RWPE1 (cell line): ENCODE measurements at regions not wholly inside any gene's neighbourhood (a gene's known extent, or its start where the extent isn't known, plus 50 kb on each side); places are given as distances from the start of the nearest gene placed in this dataset.
"Not testable (repeated sequence)": the region's sequence is repeated elsewhere in the genome, so short reads cannot be mapped to it uniquely, and the experiment has no call there.

Experiments
- CTCF ChIA-PET: fragments of 350-600 bp; sonication (Branson Sonifier 250); formaldehyde crosslinking; extraction: SDS; loops from one replicate; lab custom pipeline; 2021; lab: Yijun Ruan, JAX
- POLR2A ChIA-PET: fragments of 400-600 bp; formaldehyde crosslinking; extraction: SDS; loops from one replicate; lab custom pipeline; 2020; ENCODE audit warnings: antibody characterized with exemption; ENCODE audit not compliant: low non-redundant PET; lab: Yijun Ruan, JAX
- DNase-seq: peaks from one replicate; pipeline ENCODE4 v3.0.0; 2012; ENCODE audit warnings: low spot score
- H3K27ac ChIP-seq: fragments of 450-650 bp; 2 replicates; pipeline ENCODE4 v1.5.1; 2017
- TF ChIP-seq, protein P1 (sequence below): fragments of 450-650 bp; conservative IDR thresholded peaks from 2 replicates; pipeline ENCODE4 v1.5.1; 2017; ENCODE audit warnings: low read depth, mild to moderate bottlenecking

DNA sequence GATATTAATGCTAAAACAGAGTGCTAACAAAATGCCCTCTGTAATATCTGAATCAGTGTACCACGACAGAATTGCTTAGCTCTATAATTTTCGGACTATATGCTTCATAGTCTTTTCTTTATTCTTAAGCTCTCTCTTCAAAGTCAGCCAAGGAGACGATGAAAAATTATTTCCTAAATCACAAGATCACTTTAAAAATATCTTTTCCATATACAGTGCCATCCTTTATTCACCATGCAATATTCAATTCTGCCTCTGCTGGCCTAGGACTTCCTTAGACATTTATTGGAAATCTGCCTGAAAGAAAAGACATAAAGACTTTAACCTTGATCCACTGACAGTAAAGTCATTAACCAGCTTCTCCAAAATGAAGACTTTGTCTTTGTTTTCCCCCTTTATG lies 238.9 kb upstream of the BTG1 start:
- CTCF ChIA-PET: no interaction called here
- TF ChIP-seq, protein P1, sequence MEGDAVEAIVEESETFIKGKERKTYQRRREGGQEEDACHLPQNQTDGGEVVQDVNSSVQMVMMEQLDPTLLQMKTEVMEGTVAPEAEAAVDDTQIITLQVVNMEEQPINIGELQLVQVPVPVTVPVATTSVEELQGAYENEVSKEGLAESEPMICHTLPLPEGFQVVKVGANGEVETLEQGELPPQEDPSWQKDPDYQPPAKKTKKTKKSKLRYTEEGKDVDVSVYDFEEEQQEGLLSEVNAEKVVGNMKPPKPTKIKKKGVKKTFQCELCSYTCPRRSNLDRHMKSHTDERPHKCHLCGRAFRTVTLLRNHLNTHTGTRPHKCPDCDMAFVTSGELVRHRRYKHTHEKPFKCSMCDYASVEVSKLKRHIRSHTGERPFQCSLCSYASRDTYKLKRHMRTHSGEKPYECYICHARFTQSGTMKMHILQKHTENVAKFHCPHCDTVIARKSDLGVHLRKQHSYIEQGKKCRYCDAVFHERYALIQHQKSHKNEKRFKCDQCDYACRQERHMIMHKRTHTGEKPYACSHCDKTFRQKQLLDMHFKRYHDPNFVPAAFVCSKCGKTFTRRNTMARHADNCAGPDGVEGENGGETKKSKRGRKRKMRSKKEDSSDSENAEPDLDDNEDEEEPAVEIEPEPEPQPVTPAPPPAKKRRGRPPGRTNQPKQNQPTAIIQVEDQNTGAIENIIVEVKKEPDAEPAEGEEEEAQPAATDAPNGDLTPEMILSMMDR: no peak

GRCh38 chr12:92382383-92382878 lies 236.8 kb upstream of the BTG1 start:
- TF ChIP-seq, protein P1: no peak
- DNase-seq: no peak
- CTCF ChIA-PET: interaction anchor here (0.8 kb wide), 1 partner anchor 1000 kb away, joined by 3 read pairs; no protein-coding TSS in a partner anchor

More for the DNA sequence above, 238.9 kb upstream of the BTG1 start:
- DNase-seq: no peak
- H3K27ac ChIP-seq: no peak overlapping the region
- POLR2A ChIA-PET: no interaction called here

DNA sequence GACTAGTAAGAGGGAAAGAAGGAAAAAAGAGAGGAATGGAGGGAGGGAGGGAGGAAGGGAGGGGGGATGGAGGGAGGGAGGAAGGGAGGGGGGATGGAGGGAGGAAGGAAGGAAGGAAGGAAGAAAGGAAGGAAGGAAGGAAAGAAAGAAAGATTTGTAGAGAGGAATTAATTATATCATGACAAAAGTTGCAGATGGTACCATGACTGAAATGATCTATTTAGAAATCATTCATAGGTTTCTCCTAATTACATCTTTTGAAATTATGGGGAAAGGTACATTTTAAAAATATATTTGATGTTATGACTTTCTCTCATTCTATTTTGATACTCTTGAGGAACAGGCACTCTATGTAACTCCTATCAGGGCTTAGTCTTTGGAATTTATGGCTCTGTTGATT lies 236.2 kb upstream of the BTG1 start:
- ChIA-PET CTCF (interaction anchor here (0.6 to 0.8 kb wide), 2 partner anchors 382 to 999 kb away, joined by 3 to 4 read pairs; no protein-coding TSS in a partner anchor), POLR2A (no interaction called here)
- no peak for DNase-seq
- TF ChIP-seq, protein P1: no peak
- no peak overlapping the region for H3K27ac ChIP-seq

More at GRCh38 chr12:92382383-92382878, 236.8 kb upstream of the BTG1 start:
- POLR2A ChIA-PET: no interaction called here
- no peak overlapping the region for H3K27ac ChIP-seq

DNA sequence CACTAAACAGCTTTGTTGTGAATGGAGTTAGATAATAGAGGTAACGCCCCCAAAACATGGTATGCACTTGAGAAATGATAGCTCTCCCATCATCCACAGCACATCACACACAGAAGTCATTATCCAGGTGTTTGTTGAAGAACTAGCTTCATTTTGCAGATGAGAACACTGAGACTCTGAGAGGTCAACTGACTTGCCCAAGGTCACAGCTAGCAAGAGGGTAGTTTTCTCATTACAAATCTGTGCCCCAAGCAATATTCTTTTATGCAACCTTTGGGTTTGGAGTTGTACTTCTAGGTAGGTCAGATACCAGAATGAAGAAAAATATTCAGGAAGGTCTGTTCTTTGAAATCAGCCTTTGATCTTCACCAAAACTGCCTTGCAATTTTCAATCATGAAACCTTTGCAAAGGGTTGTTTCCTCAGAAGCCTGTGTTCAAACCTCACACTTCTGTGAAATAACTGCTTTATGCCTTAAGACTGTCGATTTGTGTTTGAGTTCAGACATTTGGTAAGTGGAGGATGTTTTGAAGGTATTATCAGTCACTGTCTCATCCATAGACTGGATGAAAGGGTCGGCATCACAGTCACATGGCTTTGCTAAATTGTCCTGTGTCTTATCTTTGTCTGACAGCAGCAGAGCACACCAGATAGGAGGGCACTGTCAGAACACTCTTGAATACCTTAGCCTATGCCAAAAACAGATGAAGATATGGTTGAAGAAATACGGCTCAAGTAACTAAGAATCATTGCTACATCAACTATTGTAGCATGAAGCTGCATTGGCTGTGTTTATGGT lies 233.2 kb upstream of the BTG1 start:
- no peak for DNase-seq
- POLR2A ChIA-PET: interaction anchor here (0.6 kb wide), 1 partner anchor 905 kb away, joined by 4 read pairs; no protein-coding TSS in a partner anchor
- no peak overlapping the region for H3K27ac ChIP-seq
- CTCF ChIA-PET: no interaction called here
- TF ChIP-seq, protein P1: no peak

DNA sequence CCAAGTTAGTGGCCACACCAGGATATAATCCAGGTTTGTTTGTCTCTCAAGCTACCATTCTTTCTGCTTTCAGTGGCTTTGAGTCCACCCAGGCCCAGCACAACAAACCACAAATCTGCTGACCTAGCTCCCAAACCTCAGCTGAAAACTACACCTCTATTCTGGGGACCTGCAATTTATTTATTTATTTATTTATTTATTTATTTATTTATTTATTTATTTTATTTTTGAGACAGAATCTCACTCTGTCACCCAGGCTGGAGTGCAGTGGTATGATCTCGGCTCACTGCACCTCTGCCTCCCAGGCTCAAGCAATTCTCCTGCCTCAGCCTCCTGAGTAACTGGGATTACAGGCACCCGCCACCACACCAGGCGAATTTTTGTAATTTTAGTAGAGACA lies 229.9 kb upstream of the BTG1 start:
- CTCF ChIA-PET: interaction anchor here (0.7 kb wide), 1 partner anchor 154 kb away, joined by 3 read pairs; no protein-coding TSS in a partner anchor
- POLR2A ChIA-PET, DNase-seq, H3K27ac ChIP-seq: not testable (repeated sequence)

DNA sequence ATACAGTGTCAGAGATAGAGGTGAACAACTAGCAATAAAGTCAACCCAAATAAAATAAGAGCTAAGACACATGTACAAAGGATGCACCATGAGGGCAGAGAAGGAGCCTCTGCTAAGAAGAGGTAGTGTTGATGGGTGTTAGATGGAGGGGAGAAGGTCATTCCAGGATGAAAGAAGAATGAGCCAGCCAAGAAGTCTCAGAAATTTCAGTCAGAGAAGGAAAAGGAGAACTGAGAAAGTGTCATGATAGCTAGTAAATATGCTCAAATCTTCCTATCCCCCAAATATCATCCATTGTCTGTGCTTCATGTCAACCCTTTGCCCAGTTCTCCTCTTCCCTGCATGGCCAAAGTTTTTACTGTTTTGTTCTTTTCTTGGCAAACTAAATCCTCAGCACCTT lies 225.2 kb upstream of the BTG1 start:
- TF ChIP-seq, protein P1: no peak
- ChIA-PET POLR2A (no interaction called here), CTCF (no interaction called here)
- no peak for DNase-seq
- no peak overlapping the region for H3K27ac ChIP-seq

- POLR2A ChIA-PET: no interaction called here
- DNase-seq: peak; percentile 66
- TF ChIP-seq, protein P1: no peak
- CTCF ChIA-PET: no interaction called here
- H3K27ac ChIP-seq: no peak overlapping the region
These were observed 224.0 kb upstream of the BTG1 start for GRCh38 chr12:92369636-92370035.
